GM21367 (cell line): ENCODE measurements at regions not wholly inside any gene's neighbourhood (a gene's known extent, or its start where the extent isn't known, plus 50 kb on each side); places are given as distances from the start of the nearest gene placed in this dataset.
"Not testable (repeated sequence)": the region's sequence is repeated elsewhere in the genome, so short reads cannot be mapped to it uniquely, and the experiment has no call there.

Experiments
- ATAC-seq: cut with Tn5 transposase; IDR thresholded peaks from one replicate; pipeline ENCODE4 v1.9.1; 2021; ENCODE audit not compliant: unreplicated experiment

DNA sequence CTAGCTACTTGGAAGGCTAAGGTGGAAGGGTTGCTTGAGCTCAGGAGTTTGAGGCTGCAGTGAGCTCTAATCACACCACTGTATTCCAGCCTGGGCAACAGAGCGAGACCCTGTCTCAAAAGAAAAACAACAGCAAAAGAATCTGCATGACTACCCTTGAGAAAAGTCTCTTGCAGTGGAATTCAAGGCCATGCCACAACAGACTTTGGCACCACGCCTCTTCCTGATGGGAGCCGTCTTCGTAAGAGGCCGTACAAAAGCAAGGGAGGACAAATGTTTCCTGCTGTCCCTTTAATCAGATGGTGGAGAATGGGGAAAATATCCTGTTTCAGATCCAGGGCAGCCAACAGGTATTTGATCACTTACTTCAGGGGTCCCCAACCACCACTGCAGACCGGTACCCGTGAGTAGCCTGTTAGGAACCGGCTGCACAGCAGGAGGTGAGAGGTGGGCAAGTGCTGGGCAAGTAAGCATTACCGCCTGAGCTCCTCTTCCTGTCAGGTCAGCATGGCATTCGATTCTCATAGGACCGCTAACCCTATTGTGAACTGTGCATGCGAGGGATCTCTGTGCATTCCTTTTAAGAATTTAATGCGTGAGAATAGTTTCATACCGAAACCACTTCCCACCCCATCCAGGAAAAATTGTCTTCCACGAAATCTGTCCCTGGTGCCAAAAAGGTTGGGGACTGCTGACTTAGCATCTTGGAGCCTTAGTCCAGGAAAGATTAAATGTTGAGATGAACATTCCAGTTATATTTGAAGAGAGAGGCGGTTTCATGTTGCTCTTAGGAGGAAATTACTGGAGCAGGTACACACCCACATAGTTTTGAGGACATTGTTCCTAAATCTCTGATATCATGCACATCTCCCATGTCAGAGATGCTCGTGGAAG is 94.4 kb upstream of the XPO1 start:
- ATAC-seq = no peak

DNA sequence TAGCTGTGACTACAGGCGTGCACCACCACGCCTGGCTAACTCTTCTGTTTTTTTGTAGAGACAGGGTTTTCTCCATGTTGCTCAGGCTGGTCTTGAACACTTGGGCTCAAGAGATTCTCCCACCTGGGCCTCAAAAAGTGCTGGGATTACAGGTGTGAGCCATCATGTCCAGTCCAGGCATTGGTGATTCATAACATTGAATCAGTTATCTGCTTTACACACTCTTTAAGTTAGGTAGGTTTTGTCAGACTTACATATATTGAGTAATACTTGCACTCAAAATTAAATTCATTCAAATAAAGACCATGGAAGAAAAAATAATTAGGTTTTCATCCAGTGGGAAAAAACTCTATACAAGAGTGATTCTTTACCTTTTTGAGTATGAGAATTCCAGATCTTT is 93.2 kb upstream of the XPO1 start:
- no peak for ATAC-seq

DNA sequence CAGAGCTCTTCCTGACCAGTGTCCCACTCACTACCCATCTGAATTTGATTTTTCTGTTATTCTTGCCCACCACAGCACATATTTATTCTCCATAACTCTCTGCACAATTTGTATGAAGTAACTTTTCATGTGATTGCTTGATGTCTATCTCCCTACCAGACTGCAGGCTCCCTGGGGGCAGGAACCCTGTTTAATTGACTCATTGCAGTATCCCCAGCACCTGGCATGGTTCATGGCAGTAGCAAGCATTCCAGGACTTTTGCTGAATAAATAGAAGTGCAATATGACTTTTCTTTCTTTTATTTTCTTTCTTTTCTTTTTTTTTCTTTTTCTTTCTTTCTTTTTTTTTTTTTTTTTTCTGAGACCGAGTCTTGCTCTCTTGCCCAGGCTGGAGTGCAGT is 88.7 kb upstream of the XPO1 start:
- no peak for ATAC-seq

DNA sequence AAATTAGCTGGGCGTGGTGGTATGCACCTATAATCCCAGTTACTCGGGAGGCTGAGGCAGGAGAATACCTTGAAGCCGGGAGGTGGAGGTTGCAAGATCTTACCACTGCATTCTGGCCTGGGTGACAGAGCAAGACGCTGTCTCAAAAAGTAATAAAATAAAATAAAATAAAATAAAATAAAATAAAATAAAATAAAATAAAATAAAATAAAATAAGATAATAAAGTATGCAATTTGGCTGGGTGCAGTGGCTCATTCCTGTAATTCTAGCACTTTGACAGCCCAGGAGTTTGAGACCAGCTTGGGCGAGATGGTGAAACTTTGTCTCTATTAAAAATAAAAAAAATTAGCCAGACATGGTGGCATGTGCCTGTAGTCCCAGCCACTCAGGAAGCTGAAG is 85.6 kb upstream of the XPO1 start:
- no peak for ATAC-seq

DNA sequence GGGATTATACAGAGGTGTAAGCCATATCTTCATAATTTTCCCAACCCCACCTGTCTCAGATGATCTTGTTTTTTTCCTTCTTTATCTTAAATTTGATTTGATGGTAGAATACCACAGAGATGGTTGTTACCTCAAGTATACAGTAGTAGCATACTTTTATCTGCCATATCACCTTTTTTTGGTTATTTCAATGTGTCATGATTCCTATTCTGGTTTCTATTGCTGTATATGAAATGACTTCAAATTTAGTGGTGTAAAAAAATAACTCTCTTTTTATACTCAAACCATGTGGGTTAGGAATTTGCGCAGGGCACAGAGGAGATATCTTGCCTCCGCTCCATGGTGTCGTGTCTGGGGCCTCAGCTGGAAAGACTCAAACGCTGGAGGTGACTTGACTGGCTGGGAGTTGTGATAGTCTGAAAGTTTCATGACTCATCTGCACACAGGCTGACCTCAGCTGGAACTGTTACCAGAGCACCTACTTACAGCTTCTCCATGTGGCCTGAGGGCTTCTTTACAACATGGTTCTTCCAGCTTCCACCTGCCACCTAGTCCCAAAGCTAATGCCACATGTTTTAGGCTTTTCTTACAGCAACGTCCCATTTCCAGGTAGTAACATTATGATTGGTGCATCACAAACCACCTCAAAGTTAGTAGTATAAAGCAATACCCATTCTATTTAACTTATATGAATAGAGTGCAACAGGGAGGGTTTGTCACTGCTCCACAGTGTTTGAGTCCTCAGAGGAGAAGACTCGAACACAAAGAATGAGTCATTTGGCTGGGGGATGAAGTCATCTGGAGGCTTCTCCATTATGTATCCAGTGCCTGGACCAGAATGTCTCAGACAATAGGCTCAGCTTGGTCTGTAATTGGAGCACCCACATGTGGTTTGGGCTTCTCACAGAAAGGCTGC is 82.3 kb upstream of the XPO1 start:
- ATAC-seq = no peak

DNA sequence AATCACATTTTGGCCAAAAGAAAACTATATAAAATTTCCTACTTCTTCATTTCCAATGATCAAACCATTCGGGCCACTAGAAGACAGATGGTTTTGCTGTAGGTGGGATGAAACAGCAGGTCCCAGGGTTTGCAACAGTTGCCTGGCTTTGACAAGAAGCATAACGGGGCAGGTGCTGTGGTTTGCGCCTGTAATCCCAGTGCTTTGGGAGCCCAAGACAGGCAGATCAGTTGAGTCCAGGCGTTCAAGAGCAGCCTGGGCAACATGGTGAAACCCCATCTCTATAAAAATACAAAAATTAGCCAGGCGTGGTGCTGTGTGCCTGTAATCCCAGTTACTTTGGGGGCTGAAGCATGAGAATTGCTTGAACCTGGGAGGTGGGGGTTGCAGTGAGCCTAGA is 81.4 kb upstream of the XPO1 start:
- no peak for ATAC-seq

DNA sequence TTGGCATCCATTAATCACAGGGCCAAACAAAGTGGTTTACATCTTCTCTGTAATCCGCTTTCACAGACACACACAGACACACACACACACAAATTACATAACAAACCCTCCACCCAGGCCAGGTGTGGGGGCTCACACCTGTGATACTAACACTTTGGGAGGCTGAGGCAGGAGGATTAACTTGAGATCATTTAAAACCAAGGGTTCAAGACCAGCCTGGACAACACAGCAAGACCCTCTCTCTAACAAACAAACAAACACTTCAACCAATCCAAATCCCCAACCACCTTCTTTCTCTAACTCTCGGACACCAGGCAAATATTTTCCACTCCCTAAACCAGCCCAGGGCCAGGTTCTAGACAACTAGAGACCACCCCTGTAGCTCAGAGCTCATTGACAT is 79.5 kb upstream of the XPO1 start:
- no peak for ATAC-seq

DNA sequence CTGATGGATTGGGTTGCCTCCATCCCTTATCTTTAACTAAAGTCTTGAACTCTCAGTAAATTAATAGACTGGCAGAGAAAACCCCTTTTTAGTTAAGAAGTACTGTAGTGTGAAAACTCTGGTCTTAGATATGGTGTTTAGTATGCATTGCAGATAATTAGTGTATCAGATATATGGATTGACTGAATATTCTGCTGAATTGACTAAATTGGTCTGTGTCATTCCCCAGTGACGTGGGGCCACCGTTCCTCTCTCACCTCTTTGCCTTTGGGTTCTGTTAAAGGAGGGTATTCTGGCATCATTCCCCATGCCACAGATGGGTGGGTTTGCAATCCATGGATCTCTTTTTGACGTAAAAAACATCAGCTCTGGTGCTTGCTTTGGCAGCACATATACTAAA is 67.1 kb upstream of the XPO1 start:
- no peak for ATAC-seq

DNA sequence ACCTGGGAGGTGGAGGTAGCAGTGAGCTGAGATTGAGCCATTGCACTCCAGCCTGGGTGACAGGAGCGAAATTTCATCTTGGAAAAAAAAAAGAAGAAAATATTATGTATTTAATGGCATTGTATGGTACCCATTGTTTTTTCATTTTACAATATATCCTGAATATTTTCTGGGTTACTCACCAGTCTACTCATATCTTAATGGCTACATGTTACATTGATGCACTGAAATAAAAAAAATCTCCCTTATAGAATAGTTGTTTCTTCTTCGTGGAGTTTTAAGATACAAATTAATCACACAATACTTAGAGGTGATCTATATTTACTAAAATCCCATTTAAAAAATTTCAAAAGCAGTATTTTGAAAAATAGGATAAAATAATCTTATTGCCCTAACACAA is 66.3 kb upstream of the XPO1 start:
- no peak for ATAC-seq

DNA sequence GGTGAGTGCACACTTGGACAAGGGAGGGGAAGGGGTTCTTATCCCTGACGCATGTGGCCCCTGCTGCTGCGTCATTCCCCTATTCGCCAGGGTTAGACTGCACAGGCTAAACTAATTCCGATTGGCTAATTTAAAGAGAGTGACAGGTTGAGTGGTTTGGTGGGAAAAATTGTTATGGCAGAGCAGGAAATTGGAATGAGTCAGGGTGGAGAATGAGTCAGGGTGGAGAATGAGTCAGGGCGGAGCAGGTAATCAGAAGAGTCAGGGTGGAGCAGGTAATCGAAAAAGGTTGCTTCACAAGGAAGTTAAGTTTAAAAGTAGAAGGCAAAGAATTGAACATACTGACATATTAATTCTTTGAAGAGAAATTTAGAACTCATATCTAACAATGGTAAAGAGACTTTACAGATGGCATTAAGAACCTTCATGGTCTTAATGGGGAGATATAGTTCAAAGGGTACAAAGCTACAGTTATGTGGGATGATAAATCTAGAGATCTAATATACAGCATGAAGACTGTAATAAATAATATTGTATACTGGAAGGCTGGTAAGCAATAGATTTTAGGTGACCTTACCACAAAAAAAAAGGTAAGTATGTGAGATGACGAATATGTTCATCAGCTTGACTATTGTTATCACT is 60.5 kb upstream of the XPO1 start:
- not testable (repeated sequence) for ATAC-seq

DNA sequence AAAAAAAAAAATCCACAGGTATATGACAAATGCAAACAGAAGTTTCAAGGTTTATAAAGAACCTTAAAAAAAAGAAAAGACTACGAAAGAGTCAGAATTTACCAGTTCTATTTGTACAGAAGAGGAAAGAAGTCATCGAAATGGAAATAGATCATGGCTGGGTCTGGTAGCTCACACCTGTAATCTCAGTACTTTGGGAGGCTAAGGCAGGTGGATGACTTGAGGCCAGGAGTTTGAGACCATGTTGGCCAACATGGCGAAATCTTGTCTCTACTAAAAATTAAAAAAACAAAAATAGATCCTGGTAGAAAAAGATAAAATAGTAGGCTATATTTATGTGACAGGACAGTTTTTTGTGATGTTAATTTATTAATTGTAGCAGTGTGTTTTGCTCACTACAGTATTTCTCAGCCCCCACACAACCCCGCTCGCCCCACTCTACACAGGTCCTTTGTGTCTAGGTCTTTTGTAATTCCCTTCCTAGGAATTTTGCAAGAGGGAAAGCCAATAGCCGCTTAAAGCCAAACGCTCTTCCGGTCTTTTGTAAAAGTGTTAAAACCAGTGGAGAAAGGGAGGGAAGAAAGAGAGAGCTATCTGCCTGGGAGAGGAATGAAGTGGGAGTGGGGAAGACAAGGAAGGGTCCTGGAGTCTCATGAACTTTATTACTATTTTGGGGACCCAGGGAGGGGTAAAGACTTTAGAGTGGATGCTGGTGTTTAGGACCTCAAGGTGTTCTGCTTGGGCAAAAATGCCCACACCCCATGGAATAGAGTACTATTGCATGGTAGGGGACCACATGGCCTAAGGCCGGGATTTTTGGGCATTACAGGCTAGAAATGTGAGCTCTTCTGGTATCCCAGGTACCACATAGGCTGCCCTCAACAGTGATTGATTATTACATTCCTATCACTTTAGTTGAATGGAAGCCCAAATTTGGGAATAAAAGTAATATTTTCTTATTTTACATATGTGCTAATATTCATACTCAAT is 59.4 kb upstream of the XPO1 start:
- ATAC-seq = no peak

DNA sequence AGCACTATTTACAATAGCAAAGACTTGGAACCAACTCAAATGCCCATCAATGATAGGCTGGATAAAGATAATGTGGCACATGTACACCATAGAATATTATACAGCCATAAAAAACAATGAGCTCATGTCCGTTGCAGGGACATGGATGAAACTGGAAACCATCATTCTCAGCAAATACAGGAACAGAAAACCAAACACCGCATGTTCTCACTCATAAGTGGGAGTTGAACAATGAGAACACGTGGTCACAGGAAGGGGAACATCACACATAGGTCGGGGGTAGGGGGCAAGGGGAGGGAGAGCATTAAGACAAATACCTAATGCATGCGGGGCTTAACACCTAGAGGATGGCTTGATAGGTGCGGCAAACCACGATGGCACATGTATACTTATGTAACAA is 56.0 kb upstream of the XPO1 start:
- ATAC-seq = not testable (repeated sequence)

DNA sequence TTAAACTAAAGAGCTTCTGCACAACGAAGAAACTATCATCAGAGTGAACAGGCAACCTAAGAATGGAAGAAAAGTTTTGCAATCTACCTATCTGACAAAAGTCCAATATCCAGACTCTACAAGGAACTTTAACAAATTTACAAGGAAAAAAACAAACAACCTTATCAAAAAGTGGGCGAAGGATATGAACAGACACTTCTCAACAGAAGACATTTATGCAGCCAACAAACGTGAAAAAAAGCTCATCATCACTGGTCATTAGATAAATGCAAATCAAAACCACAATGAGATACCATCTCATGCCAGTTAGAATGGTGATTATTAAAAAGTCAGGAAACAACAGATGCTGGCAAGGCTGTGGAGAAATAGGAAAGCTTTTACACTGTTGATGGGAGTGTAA is 55.5 kb upstream of the XPO1 start:
- ATAC-seq = not testable (repeated sequence)

DNA sequence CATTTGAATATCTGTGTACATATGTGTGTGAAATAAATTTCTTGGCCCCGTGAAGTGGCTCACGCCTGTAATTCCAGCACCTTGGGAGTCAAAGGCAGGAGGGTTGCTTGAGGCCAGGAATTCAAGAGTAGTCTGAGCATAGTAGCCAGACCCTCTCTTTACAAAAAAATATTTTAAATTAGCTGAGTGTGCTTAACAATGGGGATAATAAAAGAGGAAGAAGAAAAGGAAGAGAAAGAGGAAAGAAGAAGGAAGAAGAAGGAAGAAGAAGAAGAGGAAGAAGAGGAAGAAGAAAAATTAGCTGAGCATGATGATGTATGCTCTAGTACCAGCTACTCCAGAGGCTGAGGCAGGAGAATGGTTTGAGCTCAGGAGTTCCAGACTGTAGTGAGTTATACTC is 52.1 kb upstream of the XPO1 start:
- ATAC-seq = no peak

DNA sequence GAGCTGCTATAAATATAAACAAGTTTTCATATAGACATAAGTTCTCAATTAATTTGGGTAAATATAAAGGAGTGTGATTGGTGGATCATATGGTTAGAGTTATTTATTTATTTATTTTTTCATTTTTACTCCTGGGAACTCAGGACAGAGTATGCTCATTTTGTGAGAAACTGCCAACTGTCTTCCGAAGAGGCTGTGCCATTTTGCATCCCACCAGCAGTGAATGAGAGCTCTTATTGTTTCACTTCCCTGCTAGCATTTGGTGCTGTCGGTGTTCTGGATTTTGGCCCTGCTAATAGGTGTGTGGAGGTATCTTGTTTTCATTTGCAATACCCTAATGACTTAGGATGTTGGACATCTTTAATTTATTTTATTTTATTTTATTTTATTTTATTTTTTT is 50.4 kb upstream of the XPO1 start:
- no peak for ATAC-seq
